Stimulated activated CD8-positive, alpha-beta memory T cell treated with anti-CD3 and anti-CD28 coated beads, Interleukin-2, amount 100 ng/mL, for 1 hour (primary cell): ENCODE measurements at regions not wholly inside any gene's neighbourhood (a gene's known extent, or its start where the extent isn't known, plus 50 kb on each side); places are given as distances from the start of the nearest gene placed in this dataset.

Source experiments
- DNase-seq, 2 donors: peaks; one replicate each; pipeline ENCODE4 v3.0.0-alpha.2; 2020; ENCODE audit warnings: low read depth in 2 of 2

DNA sequence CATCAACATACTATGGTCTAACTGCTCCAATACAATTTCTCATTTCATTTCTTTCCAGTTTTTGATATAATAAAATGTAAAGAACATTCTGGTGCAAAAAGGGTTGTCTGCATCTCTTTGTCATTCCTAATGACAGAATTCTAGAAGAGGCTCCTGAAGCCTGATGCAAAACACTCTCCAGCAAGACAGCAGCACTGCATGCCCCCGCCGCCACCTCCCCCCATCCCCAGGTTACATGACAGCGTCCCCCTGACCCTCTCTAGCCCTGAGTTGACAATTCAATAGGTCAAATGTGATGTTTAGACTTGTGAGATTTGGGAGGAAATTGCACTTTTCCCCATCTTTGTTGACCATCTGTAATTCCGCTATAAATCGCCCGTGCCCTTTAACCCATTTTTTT is 64.6 kb upstream of the C1orf21 start:
- no peak for DNase-seq

GRCh38 chr1:184324972-184325371 is 61.9 kb upstream of the C1orf21 start:
- no peak for DNase-seq

DNA sequence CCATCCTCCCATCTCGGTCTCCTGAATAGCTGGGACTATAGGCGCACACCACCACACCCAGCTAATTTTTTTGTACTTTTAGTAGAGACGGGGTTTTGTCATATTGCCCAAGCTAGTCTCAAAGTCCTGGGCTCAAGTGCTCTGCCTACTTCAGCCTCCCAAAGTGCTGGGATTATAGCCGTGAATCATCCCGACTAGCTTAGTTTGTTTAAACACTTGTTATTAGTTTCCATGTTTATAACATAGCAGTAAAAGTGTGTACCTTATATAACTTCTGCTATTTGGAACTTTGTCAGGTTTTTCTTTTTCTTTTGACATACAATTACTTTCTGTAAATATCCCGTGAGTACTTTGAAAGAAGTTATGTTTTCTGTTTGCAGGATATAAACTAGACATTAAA is 60.6 kb upstream of the C1orf21 start:
- no peak for DNase-seq

DNA sequence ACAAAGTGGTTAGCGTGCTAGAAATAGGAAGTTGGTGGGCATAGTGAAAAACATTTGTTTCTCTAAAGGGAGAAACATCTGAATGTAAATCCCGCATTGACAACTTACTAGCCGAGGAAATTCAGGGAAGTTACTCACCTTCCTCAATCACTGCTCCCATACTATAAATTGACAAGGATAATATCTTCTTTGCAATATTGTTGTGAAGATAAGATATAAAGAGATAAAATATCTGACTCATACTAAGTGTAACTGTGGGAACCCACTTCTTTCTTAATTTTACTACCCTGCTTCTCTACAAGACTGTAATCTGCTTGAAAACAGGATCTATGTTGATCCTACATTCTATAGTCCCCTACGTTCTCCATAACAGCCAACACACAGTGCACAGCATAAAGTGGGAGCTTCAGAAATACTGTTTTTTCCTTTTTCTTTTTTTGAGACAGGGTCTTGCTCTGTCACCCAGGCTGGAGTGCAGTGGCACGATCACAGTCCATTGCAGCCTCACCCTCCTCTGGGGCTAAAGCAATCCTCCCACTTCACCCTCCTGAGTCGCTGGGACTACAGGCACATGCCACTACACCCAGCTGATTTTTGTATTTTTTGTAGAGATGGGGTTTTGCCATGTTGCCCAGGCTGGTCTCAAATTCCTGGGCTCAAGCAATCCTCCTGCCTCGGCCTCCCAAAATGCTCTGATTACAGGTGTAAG is 57.4 kb upstream of the C1orf21 start:
- no peak for DNase-seq

DNA sequence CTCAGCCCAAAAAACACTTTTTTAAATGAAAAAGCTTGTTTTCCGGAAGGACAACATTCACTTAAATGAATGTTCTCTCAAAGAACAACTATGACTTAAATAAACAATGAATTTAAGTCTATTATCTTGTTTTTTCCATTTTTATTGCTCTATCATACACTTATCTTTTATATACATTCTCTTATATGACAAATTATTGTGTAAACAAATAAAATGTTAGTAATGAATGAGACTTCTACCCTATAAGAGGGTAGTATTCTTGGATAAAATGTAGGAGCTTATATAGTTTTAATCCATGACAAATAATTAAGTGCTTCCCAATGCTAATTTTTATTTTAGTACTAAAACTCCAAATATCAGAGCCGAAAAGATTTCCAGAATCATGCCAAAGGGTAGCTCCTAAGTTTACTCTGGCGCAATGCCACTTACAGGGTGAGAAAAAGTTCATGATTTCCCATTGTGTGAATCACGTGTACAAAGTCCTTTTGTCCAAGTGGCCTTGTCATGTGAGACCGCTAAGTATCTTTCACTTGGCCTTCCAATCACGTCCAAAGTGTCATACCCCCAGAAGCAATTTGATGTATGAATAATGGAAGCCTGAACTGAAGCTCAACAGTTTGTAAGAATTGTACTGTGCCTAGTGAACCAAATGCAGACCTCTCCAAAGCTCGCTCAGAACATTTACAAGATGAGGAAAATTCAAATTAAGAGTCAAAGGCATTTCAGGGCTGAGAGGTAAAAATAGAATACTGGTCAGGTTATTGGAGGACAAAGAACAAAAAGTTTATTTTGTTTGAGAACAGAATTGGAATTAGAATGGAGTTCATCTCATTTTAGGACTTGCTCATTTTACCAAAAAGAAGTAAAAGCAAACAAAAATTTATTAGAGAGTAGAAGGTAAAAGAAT is 56.6 kb upstream of the C1orf21 start:
- no peak for DNase-seq

GRCh38 chr1:184330875-184331274 is 56.0 kb upstream of the C1orf21 start:
- DNase-seq, result no peak
